ENCODE measurements at regions not wholly inside any gene's neighbourhood (a gene's known extent, or its start where the extent isn't known, plus 50 kb on each side); places are given as distances from the start of the nearest gene placed in this dataset.

DNA sequence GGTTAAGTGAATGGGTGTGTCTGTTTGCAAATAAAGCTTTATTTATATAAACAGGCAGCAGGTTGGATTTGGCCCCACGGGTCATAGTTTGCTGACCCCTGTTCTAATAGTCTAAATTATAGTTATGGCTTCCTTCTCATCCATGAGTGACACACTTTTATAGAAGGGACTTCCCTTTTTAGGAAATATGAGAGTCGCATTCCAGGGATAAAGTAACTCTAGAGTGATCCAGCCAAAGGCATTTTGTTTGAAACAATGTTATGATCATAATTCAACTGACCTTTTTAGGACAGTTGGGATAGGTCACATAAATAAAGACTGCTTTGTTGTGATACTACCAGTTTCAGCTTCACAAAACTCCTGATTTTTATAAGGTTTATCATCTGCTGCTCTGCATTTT, 87.9 kb downstream of the ALX1 start:
- no peak for DNase-seq (ENCODE audit: low read depth, low spot score)
- Histone ChIP-seq H3K9me1 (replicated peaks; ENCODE audit: control insufficient read depth, extremely low read depth, insufficient read depth, low read length) (no peaks in the 10 kb centered on the region), H3K4me2 (ENCODE audit: insufficient read depth, low read length) (no peak overlapping the region), H2AFZ (ENCODE audit: low read depth, low read length) (no peak overlapping the region), H3K79me2 (ENCODE audit: control insufficient read depth, insufficient read depth, low read length) (no peaks in the 10 kb centered on the region), H4K20me1 (replicated peaks; ENCODE audit: control insufficient read depth, extremely low read depth, insufficient read depth, low read length) (no peaks in the 10 kb centered on the region), H3K27ac (ENCODE audit: insufficient read depth, low read depth, low read length) (no peak overlapping the region), H3K4me3 (replicated peaks in 1 of 3; ENCODE audit: insufficient read depth in 1 of 3, low read depth in 1 of 3, low read length in 3 of 3) (no peak overlapping the region), H3K9ac (replicated peaks; ENCODE audit: extremely low read depth, insufficient read depth, low read length) (no peak overlapping the region), H3K9me3 (replicated peaks; ENCODE audit: control insufficient read depth, insufficient read depth, low read length) (no peaks in the 10 kb centered on the region), H3K27me3 (ENCODE audit: control insufficient read depth in 2 of 2, insufficient read depth in 2 of 2, low read length in 2 of 2) (no peaks in the 10 kb centered on the region), H3K36me3 (ENCODE audit: control insufficient read depth in 2 of 2, extremely low read depth in 1 of 2, insufficient read depth in 2 of 2, low read length in 2 of 2) (no peaks in the 10 kb centered on the region), H3K4me1 (ENCODE audit: control insufficient read depth, extremely low read depth, insufficient read depth, low read length) (peaks cover 16% of the 10 kb centered on the region)
- dilution Hi-C loops (cut with MboI; ENCODE audit: extremely low pct_ligation_motif_present, low sequenced_read_pairs) (no loop called here), intact Hi-C loops (cut with micrococcal nuclease) (no loop called here)
- TF ChIP-seq GATA2 (IDR thresholded peaks at IDR 0.05; ENCODE audit: insufficient read depth, insufficient read length, low read depth, low read length) (no peak), POLR2A (IDR thresholded peaks at IDR 0.05; ENCODE audit: low read depth, low read length) (no peak), CTCF (IDR thresholded peaks at IDR 0.05; ENCODE audit: extremely low read depth in 1 of 2, insufficient read depth in 1 of 2, low read depth in 1 of 2, low read length in 2 of 2) (no peak), FOS (IDR thresholded peaks at IDR 0.05; ENCODE audit: borderline replicate concordance, insufficient read depth, low read length) (no peak), EZH2 (IDR thresholded peaks at IDR 0.05; ENCODE audit: borderline replicate concordance, low read depth, low read length, severe bottlenecking) (no peak), POLR2AphosphoS5 (IDR thresholded peaks at IDR 0.05; ENCODE audit: insufficient read depth, low read depth, low read length) (no peak), JUN (IDR thresholded peaks at IDR 0.05; ENCODE audit: borderline replicate concordance, insufficient read depth, insufficient read length, low read depth) (no peak), MYC (IDR thresholded peaks at IDR 0.05; ENCODE audit: low read depth, low read length) (no peak)
- TF ChIP-seq, protein P1, sequence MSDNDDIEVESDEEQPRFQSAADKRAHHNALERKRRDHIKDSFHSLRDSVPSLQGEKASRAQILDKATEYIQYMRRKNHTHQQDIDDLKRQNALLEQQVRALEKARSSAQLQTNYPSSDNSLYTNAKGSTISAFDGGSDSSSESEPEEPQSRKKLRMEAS (IDR thresholded peaks at IDR 0.05; ENCODE audit: insufficient read depth, insufficient read length): no peak
- FAIRE-seq: no peak
- BruUV-seq (replicated peaks): no TSS peak
- POLR2A ChIA-PET: no interaction called here
- CTCF ChIA-PET: interaction anchor here (1.5 kb wide), 1 partner anchor 10 kb away, joined by 3 read pairs; no protein-coding TSS in a partner anchor
